ENCODE measurements at regions not wholly inside any gene's neighbourhood (a gene's known extent, or its start where the extent isn't known, plus 50 kb on each side); places are given as distances from the start of the nearest gene placed in this dataset.

GRCh38 chr9:135007601-135008000 is 79.9 kb upstream of the OLFM1 start (continued):
- TF ChIP-seq NCOA2 (IDR thresholded peaks at IDR 0.05; ENCODE audit: partially characterized antibody in 2 of 2) (no peak), HCFC1 (IDR thresholded peaks at IDR 0.05; ENCODE audit: low read depth, low read length) (no peak), SRF (CRISPR knock-in tag; IDR thresholded peaks at IDR 0.05) (no peak), ZNF740 (CRISPR knock-in tag; IDR thresholded peaks at IDR 0.05) (no peak), ZNF740 (tag; IDR thresholded peaks at IDR 0.05) (no peak), POU5F1 (IDR thresholded peaks at IDR 0.05; ENCODE audit: borderline replicate concordance, low read depth, low read length, partially characterized antibody) (no peak), SP2 (IDR thresholded peaks at IDR 0.05; ENCODE audit: extremely low read depth, low read depth, low read length, poor library complexity, severe bottlenecking) (no peak), SMAD1 (IDR thresholded peaks at IDR 0.05; ENCODE audit: low read depth, low read length, partially characterized antibody) (no peak), PHF20 (IDR thresholded peaks at IDR 0.05; ENCODE audit: partially characterized antibody) (no peak), ZNF408 (CRISPR knock-in tag; IDR thresholded peaks at IDR 0.05; ENCODE audit: low read depth) (no peak), GMEB1 (CRISPR knock-in tag; IDR thresholded peaks at IDR 0.05) (no peak)
